GM13977 (cell line): ENCODE measurements at regions not wholly inside any gene's neighbourhood (a gene's known extent, or its start where the extent isn't known, plus 50 kb on each side); places are given as distances from the start of the nearest gene placed in this dataset.

ENCODE experiments used
- DNase-seq: peaks from one replicate; pipeline ENCODE4 v3.0.0; 2012; ENCODE audit warnings: low spot score
- CTCF ChIP-seq: IDR thresholded peaks from 2 replicates; pipeline ENCODE4 v1.5.1; 2012; ENCODE audit warnings: mild to moderate bottlenecking, control low read depth; ENCODE audit not compliant: insufficient read depth; ENCODE audit errors: extremely low read depth, missing control alignments
- in situ Hi-C: fragments of 300-500 bp; cut with MboI; formaldehyde crosslinking; loops from one replicate; pipeline ENCODE4 v1.12.0; 2022; ENCODE audit warnings: low sequenced_read_pairs, low pct_unique_long_range_greater_than_20kb, mixed read lengths, inconsistent platforms; ENCODE audit not compliant: unreplicated experiment

DNA sequence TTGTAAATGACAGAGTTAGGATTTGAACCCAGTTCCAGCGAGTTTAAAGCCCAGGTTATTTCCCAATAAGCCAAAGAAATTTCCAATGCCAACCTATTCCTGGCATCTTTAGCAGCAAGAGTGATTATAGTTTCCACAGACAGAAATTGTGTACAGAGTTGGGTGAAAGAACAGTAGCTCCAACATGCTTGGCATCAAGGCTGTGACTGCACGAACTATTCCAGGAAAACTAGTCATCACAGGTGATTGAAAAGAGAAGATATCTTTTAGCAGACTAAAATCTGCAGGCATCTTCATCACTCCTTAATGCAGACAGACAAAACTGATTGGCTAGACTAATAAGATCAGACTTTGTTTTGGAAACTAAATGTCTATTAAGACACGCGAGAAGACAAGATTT is 262.7 kb upstream of the PLEKHG7 start:
- DNase-seq = no peak
- no peak for TF ChIP-seq CTCF
- in situ Hi-C loops = no loop called here

GRCh38 chr12:92439420-92439805 is 263.4 kb upstream of the PLEKHG7 start:
- no peak for DNase-seq
- in situ Hi-C loops = no loop called here
- TF ChIP-seq CTCF = no peak

DNA sequence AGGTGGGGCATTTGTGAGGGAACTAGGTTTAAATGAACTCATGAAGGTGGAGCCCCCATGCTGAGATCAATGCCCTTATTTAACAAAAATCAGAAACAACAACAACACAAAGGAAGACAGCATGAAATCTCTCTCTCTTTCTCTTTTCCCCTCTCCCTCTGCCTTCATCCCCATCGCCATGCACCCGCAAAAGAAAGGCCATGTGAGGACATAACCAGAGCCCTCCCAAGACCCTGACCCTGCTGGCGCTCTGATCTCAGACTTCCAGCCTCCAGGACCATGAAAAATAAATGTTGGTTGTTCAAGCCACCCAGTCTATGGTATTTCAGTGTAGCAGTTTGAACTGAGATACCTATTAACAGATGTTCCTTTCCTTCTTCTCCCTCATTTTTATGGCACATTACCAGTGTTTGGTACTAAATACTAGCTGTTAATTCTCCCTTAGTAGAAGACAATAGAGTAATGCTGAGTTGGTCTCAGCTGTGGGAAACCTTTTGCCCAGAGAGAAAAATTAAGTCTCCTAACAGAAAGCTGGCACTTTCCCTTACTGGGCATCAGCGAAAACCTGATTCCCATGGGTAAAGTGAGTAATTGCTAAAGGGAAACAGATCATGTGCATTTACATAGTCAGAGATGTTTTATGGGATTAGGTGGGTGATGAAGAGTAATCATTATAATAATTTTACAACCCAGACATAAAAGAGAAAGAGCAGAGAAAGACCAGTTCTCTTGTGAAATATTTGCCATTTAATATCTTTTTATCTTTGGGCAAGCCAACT is 264.0 kb upstream of the PLEKHG7 start:
- DNase-seq = no peak
- in situ Hi-C loops = no loop called here

GRCh38 chr12:92437452-92437851 is 265.3 kb upstream of the PLEKHG7 start:
- no peak for DNase-seq
- in situ Hi-C loops = no loop called here
- TF ChIP-seq CTCF = no peak

More for the DNA sequence above, 264.0 kb upstream of the PLEKHG7 start:
- TF ChIP-seq CTCF = no peak

- DNase-seq = no peak
- in situ Hi-C loops = no loop called here
- TF ChIP-seq CTCF = no peak
Measured at GRCh38 chr12:92436856-92437255, 265.9 kb upstream of the PLEKHG7 start.

- no peak for TF ChIP-seq CTCF
- no peak for DNase-seq
- in situ Hi-C loops = no loop called here
Measured at GRCh38 chr12:92434607-92435025, 268.2 kb upstream of the PLEKHG7 start.
